VCaP (cell line): ENCODE measurements at regions not wholly inside any gene's neighbourhood (a gene's known extent, or its start where the extent isn't known, plus 50 kb on each side); places are given as distances from the start of the nearest gene placed in this dataset.

Source experiments
- H3K27ac ChIP-seq: fragments of 450-650 bp; 2 replicates; pipeline ENCODE4 v1.5.1; 2017
- CTCF ChIP-seq: fragments of 450-650 bp; conservative IDR thresholded peaks from 2 replicates; pipeline ENCODE4 v1.5.1; 2017; ENCODE audit warnings: mild to moderate bottlenecking, moderate library complexity

- TF ChIP-seq CTCF = no peak
- no peak overlapping the region for H3K27ac ChIP-seq
Measured at GRCh38 chr3:163809540-163809993, 1268.7 kb downstream of the SI start.

GRCh38 chr3:163786416-163786815 lies 1291.9 kb downstream of the SI start:
- no peak for TF ChIP-seq CTCF
- H3K27ac ChIP-seq = no peak overlapping the region

- no peak overlapping the region for H3K27ac ChIP-seq
- no peak; the same call in 1 of the 2 replicates for TF ChIP-seq CTCF
Measured at GRCh38 chr3:163785693-163786092, 1292.6 kb downstream of the SI start.

- no peak for TF ChIP-seq CTCF
- H3K27ac ChIP-seq = no peak overlapping the region
Measured at GRCh38 chr3:163779396-163780344, 1298.6 kb downstream of the SI start.

- TF ChIP-seq CTCF = no peak
Measured at GRCh38 chr3:163776743-163777142, 1301.6 kb downstream of the SI start.

GRCh38 chr3:163773136-163773535 lies 1305.2 kb downstream of the SI start:
- no peak for TF ChIP-seq CTCF
- H3K27ac ChIP-seq = no peak overlapping the region

More at GRCh38 chr3:163776743-163777142, 1301.6 kb downstream of the SI start:
- H3K27ac ChIP-seq = no peak overlapping the region

GRCh38 chr3:163768048-163768447 lies 1310.2 kb downstream of the SI start:
- TF ChIP-seq CTCF = no peak
- H3K27ac ChIP-seq = no peak overlapping the region
